ENCODE measurements at regions not wholly inside any gene's neighbourhood (a gene's known extent, or its start where the extent isn't known, plus 50 kb on each side); places are given as distances from the start of the nearest gene placed in this dataset.
"Not testable (repeated sequence)": the region's sequence is repeated elsewhere in the genome, so short reads cannot be mapped to it uniquely, and the experiment has no call there.

GRCh38 chr4:59676389-59676788 is 1523.7 kb upstream of the ADGRL3 start:
- Mint-ChIP-seq H3K9me3 (peaks cover 13% of the 10 kb centered on the region), H3K27me3 (no peaks in the 10 kb centered on the region), H3K36me3 (ENCODE audit: low read depth) (no peaks in the 10 kb centered on the region), H3K4me3 (no peak overlapping the region), H3K4me1 (no peaks in the 10 kb centered on the region), H3K27ac (no peak overlapping the region)
- no peak for ATAC-seq (replicated peaks)

GRCh38 chr4:59676992-59677391 is 1523.1 kb upstream of the ADGRL3 start:
- not testable (repeated sequence) for H3K4me1 Mint-ChIP-seq; H3K27me3 Mint-ChIP-seq; H3K4me3 Mint-ChIP-seq; H3K36me3 Mint-ChIP-seq (ENCODE audit: low read depth); H3K27ac Mint-ChIP-seq; ATAC-seq (replicated peaks)
- peaks cover 13% of the 10 kb centered on the region for H3K9me3 Mint-ChIP-seq

- Mint-ChIP-seq H3K27me3 (no peaks in the 10 kb centered on the region), H3K36me3 (ENCODE audit: low read depth) (no peaks in the 10 kb centered on the region), H3K9me3 (peaks cover 14% of the 10 kb centered on the region), H3K27ac (no peak overlapping the region), H3K4me1 (no peaks in the 10 kb centered on the region), H3K4me3 (no peak overlapping the region)
- ATAC-seq (replicated peaks) = no peak
Measured at GRCh38 chr4:59685626-59686025, 1514.5 kb upstream of the ADGRL3 start.

DNA sequence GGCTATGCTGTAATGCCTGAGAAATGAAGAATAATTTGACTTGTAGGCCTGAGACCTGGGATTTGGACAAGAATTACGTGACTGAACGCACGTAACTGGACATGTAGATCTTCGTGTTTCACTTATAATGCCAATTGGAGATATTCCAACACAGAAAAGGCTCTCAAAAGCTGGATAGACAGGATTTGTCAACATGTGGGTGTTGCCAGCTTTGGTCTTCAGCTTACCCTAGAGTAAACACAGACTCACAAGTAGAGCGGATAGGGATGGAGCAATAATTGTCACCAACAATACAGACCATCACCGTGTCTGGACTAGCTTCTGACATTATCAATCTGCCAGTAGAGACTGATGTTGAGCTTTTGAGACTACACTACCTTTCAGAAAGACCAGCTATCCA is 1511.0 kb upstream of the ADGRL3 start:
- H3K4me3 Mint-ChIP-seq = no peak overlapping the region
- no peak overlapping the region for H3K27ac Mint-ChIP-seq
- H3K36me3 Mint-ChIP-seq (ENCODE audit: low read depth) = no peaks in the 10 kb centered on the region
- peaks cover 14% of the 10 kb centered on the region for H3K9me3 Mint-ChIP-seq
- no peaks in the 10 kb centered on the region for H3K27me3 Mint-ChIP-seq
- H3K4me1 Mint-ChIP-seq = no peaks in the 10 kb centered on the region
- no peak for ATAC-seq (replicated peaks)

DNA sequence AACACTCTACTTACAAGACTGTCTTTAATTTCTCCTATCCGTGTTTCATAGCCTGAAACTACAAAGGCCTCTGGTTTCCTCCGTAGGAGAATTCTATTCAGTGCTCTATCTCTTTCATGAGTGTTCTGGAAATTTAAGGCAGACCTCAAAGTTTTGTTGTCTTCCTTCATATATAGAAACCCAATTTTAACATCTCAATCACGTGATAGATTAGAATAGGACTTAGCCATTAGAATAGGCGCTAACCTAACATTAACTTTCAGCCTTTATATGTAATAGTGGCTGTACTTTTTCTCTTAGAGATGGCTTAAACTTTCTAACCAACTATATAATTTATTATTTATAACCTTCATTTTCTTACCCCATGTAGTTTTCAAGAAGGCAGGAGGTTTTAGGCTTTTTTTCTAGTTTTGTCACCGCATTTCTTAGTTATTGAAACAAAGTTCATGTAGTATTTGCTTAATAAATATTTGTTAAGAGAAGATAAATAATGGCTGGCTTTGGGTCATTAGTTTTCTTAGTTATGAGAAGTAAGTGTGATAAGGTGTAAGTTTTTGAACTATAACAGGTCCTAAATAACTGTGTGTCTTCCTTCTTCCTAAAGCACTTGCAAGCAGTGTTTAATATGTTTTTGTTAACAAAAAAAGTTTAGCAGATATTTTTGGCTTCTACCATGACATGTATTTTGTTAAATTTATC is 1504.6 kb upstream of the ADGRL3 start:
- Mint-ChIP-seq H3K27me3 (no peaks in the 10 kb centered on the region), H3K27ac (no peak overlapping the region), H3K4me3 (no peak overlapping the region), H3K4me1 (no peaks in the 10 kb centered on the region), H3K36me3 (ENCODE audit: low read depth) (no peaks in the 10 kb centered on the region), H3K9me3 (peaks cover 7% of the 10 kb centered on the region)
- ATAC-seq (replicated peaks) = no peak

GRCh38 chr4:59698041-59698440 is 1502.1 kb upstream of the ADGRL3 start:
- Mint-ChIP-seq H3K4me3 (no peak overlapping the region), H3K4me1 (no peaks in the 10 kb centered on the region), H3K27ac (no peak overlapping the region), H3K36me3 (ENCODE audit: low read depth) (no peaks in the 10 kb centered on the region), H3K9me3 (peaks cover 12% of the 10 kb centered on the region), H3K27me3 (no peaks in the 10 kb centered on the region)
- ATAC-seq (replicated peaks) = no peak

- Mint-ChIP-seq H3K9me3 (peaks cover 16% of the 10 kb centered on the region), H3K27me3 (no peaks in the 10 kb centered on the region)
- no peak for ATAC-seq (replicated peaks)
Measured at GRCh38 chr4:59700651-59701050, 1499.5 kb upstream of the ADGRL3 start.

DNA sequence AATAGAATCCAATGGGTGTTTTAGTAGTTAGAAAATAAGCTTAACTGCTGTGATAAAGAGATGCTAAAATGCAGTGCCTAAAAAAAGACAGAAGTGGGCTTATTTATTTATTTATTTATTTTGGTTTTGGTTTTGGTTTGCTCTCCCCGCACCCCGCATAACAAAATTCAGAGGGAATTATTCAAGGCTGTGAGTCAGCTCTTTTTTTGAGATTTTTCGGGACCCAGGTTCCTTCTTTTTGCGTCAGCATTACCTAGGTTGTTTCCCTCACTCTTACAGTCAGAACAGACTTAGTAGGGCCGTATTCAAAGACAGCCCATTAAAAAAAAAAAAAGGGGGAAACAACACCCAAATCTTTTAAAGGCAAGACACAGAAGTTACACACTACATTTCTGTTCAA is 1495.5 kb upstream of the ADGRL3 start:
- H3K36me3 Mint-ChIP-seq (ENCODE audit: low read depth) = no peaks in the 10 kb centered on the region
- H3K9me3 Mint-ChIP-seq = peaks cover 14% of the 10 kb centered on the region
- H3K27me3 Mint-ChIP-seq = no peaks in the 10 kb centered on the region
- no peak for ATAC-seq (replicated peaks)
- H3K4me3 Mint-ChIP-seq = no peak overlapping the region
- H3K27ac Mint-ChIP-seq = no peak overlapping the region
- H3K4me1 Mint-ChIP-seq = no peaks in the 10 kb centered on the region

More at GRCh38 chr4:59700651-59701050, 1499.5 kb upstream of the ADGRL3 start:
- Mint-ChIP-seq H3K27ac (no peak overlapping the region), H3K36me3 (ENCODE audit: low read depth) (no peaks in the 10 kb centered on the region), H3K4me1 (no peaks in the 10 kb centered on the region), H3K4me3 (no peak overlapping the region)

- Mint-ChIP-seq H3K4me1 (no peaks in the 10 kb centered on the region), H3K4me3 (no peak overlapping the region), H3K27ac (no peak overlapping the region), H3K27me3 (no peaks in the 10 kb centered on the region), H3K9me3 (peaks cover 5% of the 10 kb centered on the region), H3K36me3 (ENCODE audit: low read depth) (no peaks in the 10 kb centered on the region)
- no peak for ATAC-seq (replicated peaks)
Measured at GRCh38 chr4:59712470-59712869, 1487.7 kb upstream of the ADGRL3 start.

GRCh38 chr4:59724286-59724685 is 1475.8 kb upstream of the ADGRL3 start:
- not testable (repeated sequence) for H3K4me1 Mint-ChIP-seq; H3K27me3 Mint-ChIP-seq; H3K36me3 Mint-ChIP-seq (ENCODE audit: low read depth); ATAC-seq (replicated peaks); H3K27ac Mint-ChIP-seq; H3K4me3 Mint-ChIP-seq
- peaks cover 30% of the 10 kb centered on the region for H3K9me3 Mint-ChIP-seq

DNA sequence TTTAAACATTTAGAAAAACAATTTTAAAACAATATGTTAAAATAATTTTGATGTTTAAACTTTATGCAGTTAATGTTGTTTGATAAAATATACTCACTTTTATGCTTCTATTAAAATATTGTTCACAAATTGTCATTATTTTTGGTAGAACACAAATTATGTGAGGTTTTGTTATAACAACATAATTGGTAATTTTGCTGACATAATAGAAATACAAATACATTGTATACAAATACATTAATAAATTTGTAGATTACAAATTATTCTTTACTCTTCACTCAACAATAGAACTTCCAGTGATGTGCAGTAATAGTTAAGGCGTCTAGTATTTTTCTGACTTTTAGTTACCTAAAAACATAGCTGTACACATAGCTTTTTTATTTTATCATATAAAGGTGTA is 1472.4 kb upstream of the ADGRL3 start:
- Mint-ChIP-seq H3K27ac (no peak overlapping the region), H3K36me3 (ENCODE audit: low read depth) (no peaks in the 10 kb centered on the region), H3K27me3 (no peaks in the 10 kb centered on the region), H3K9me3 (peaks cover 30% of the 10 kb centered on the region), H3K4me3 (no peak overlapping the region), H3K4me1 (no peaks in the 10 kb centered on the region)
- ATAC-seq (replicated peaks) = no peak

- ATAC-seq (replicated peaks) = no peak
- Mint-ChIP-seq H3K36me3 (ENCODE audit: low read depth) (no peaks in the 10 kb centered on the region), H3K4me3 (no peak overlapping the region), H3K4me1 (no peaks in the 10 kb centered on the region), H3K27me3 (no peaks in the 10 kb centered on the region), H3K27ac (no peak overlapping the region), H3K9me3 (peaks cover 26% of the 10 kb centered on the region)
Measured at GRCh38 chr4:59728496-59728895, 1471.6 kb upstream of the ADGRL3 start.

- no peak for ATAC-seq (replicated peaks)
- H3K27me3 Mint-ChIP-seq = no peaks in the 10 kb centered on the region
- H3K4me1 Mint-ChIP-seq = no peaks in the 10 kb centered on the region
- H3K36me3 Mint-ChIP-seq (ENCODE audit: low read depth) = no peaks in the 10 kb centered on the region
- no peak overlapping the region for H3K4me3 Mint-ChIP-seq
- peaks cover 26% of the 10 kb centered on the region for H3K9me3 Mint-ChIP-seq
- no peak overlapping the region for H3K27ac Mint-ChIP-seq
Measured at GRCh38 chr4:59729321-59729720, 1470.8 kb upstream of the ADGRL3 start.

GRCh38 chr4:59748433-59748832 is 1451.7 kb upstream of the ADGRL3 start:
- no peaks in the 10 kb centered on the region for H3K4me1 Mint-ChIP-seq
- no peak for ATAC-seq (replicated peaks)
- no peaks in the 10 kb centered on the region for H3K27me3 Mint-ChIP-seq
- H3K4me3 Mint-ChIP-seq = no peak overlapping the region
- H3K9me3 Mint-ChIP-seq = peaks cover 13% of the 10 kb centered on the region
- no peak overlapping the region for H3K27ac Mint-ChIP-seq
- no peaks in the 10 kb centered on the region for H3K36me3 Mint-ChIP-seq (ENCODE audit: low read depth)

DNA sequence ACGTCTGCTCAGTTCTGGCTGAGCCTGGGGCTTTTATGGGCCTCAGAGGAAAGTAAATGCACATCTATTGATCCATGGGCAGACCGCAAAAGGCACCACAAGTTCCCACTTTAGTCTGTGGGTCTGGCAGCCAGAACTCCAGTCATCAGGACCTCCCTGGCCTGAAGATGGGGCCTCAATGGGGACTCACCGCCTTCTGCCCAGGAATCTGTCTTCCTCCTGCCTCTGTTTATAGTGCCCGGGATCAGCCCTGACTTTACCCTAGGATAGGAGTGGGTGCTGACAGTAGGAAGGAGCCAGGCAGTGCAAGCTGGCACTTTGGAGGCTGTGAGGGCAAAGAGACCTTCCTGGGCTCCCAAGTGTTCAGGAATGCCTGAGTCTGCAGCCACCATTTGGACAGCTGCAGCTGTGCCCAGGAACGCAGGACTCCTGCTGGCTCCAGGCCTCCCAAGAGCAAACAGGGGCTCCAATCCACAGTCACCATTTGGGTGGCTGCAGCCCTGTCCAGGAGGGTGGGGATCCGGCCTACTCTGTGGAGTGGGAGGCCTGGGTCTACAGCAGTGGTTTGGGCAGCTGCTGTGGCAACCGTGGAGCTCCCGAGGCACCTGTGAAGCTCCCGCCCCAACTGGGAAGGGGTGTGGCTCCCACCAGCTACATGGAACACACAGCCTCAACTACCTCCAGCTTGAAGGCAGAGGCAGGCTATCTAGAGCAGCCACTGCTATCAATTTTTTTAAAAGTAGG is 1440.9 kb upstream of the ADGRL3 start:
- Mint-ChIP-seq H3K36me3 (ENCODE audit: low read depth) (no peaks in the 10 kb centered on the region), H3K27ac (no peak overlapping the region), H3K4me1 (no peaks in the 10 kb centered on the region), H3K4me3 (no peak overlapping the region), H3K9me3 (peaks cover 27% of the 10 kb centered on the region), H3K27me3 (no peaks in the 10 kb centered on the region)
- no peak for ATAC-seq (replicated peaks)
